OCI-LY7 (cell line): ENCODE measurements at regions not wholly inside any gene's neighbourhood (a gene's known extent, or its start where the extent isn't known, plus 50 kb on each side); places are given as distances from the start of the nearest gene placed in this dataset.

Experiments used
- BruUV-seq: library from RNA; stranded (reverse); fragments of 400-500 nt; replicated peaks from 2 replicates; lab custom pipeline; 2021; lab: Mats Ljungman, UMichigan
- CTCF ChIA-PET: fragments of 300-600 bp; sonication (Branson Sonifier 250); formaldehyde crosslinking; loops from one replicate; lab custom pipeline; 2022; ENCODE audit warnings: antibody characterized with exemption; ENCODE audit not compliant: unreplicated experiment; lab: Charles Lee
- POLR2A ChIA-PET: fragments of 300-600 bp; sonication (Branson Sonifier 250); formaldehyde crosslinking; loops from one replicate; lab custom pipeline; 2022; ENCODE audit warnings: antibody characterized with exemption; lab: Charles Lee
- DNase-seq: peaks from one replicate; pipeline ENCODE4 v3.0.0-alpha.2; 2015; ENCODE audit warnings: low spot score
- H2AFZ ChIP-seq: fragments of 200-600 bp; sonication (generic), shearing (Covaris generic); 2 replicates; pipeline ENCODE4 v1.6.1; 2014; ENCODE audit warnings: mild to moderate bottlenecking, antibody characterized with exemption, low read length, moderate library complexity
- H3K27ac ChIP-seq: fragments of 200-600 bp; sonication (generic); 2 replicates; pipeline ENCODE4 v1.5.1; 2014; ENCODE audit warnings: mixed run types, low read depth, mild to moderate bottlenecking, moderate library complexity, low read length, inconsistent platforms; ENCODE audit not compliant: poor library complexity, severe bottlenecking
- H3K36me3 ChIP-seq: fragments of 200-600 bp; sonication (generic); 2 replicates; pipeline ENCODE4 v1.6.1; 2014; ENCODE audit warnings: mild to moderate bottlenecking, antibody characterized with exemption, low read length, moderate library complexity, mixed read lengths; ENCODE audit not compliant: insufficient read depth
- H3K4me1 ChIP-seq: fragments of 200-600 bp; sonication (generic); 2 replicates; pipeline ENCODE4 v1.5.1; 2014; ENCODE audit warnings: mild to moderate bottlenecking, low read length; ENCODE audit not compliant: insufficient read depth, poor library complexity, severe bottlenecking
- H3K4me2 ChIP-seq: fragments of 200-600 bp; sonication (generic); 2 replicates; pipeline ENCODE4 v1.6.1; 2014; ENCODE audit warnings: mild to moderate bottlenecking, low read length
- H3K4me3 ChIP-seq: fragments of 200-600 bp; sonication (generic); 2 replicates; pipeline ENCODE4 v1.5.1; 2014; ENCODE audit warnings: mild to moderate bottlenecking, low read depth, low read length; ENCODE audit not compliant: poor library complexity, severe bottlenecking
- H3K79me2 ChIP-seq: fragments of 200-600 bp; sonication (generic); 2 replicates; pipeline ENCODE4 v1.6.1; 2016; ENCODE audit warnings: low read depth, mild to moderate bottlenecking, low read length, moderate library complexity, mixed read lengths; ENCODE audit not compliant: insufficient read depth
- H3K9me2 ChIP-seq: fragments of 200-600 bp; sonication (generic); 2 replicates; pipeline ENCODE4 v1.6.1; 2016; ENCODE audit warnings: mild to moderate bottlenecking, low read length, mixed read lengths; ENCODE audit not compliant: insufficient read depth
- H3K9me3 ChIP-seq: fragments of 200-600 bp; sonication (generic); 2 replicates; pipeline ENCODE4 v1.6.1; 2014; ENCODE audit warnings: mild to moderate bottlenecking, mixed run types, low read length, mixed read lengths
- H4K20me1 ChIP-seq: fragments of 200-600 bp; sonication (generic); 2 replicates; pipeline ENCODE4 v1.6.1; 2014; ENCODE audit warnings: mild to moderate bottlenecking, antibody characterized with exemption, low read length, moderate library complexity, mixed read lengths; ENCODE audit not compliant: insufficient read depth
- EZH2phosphoT487 ChIP-seq: fragments of 200-600 bp; sonication (generic); IDR thresholded peaks from 2 replicates; pipeline ENCODE4 v1.6.1; 2018; ENCODE audit warnings: low read depth, borderline replicate concordance, mild to moderate bottlenecking, mixed run types, antibody characterized with exemption, low read length, moderate library complexity, mixed read lengths
- intact Hi-C: fragments of 100-400 bp; cut with micrococcal nuclease; formaldehyde crosslinking; loops from one replicate; pipeline ENCODE4 v1.10.0; 2022; ENCODE audit not compliant: unreplicated experiment
- TF ChIP-seq, protein P1 (sequence below): fragments of 200-600 bp; sonication (generic); conservative IDR thresholded peaks from 2 replicates; pipeline ENCODE4 v1.5.1; 2014; ENCODE audit warnings: mild to moderate bottlenecking, antibody characterized with exemption, low read length, moderate library complexity, mixed read lengths

- ChIA-PET CTCF (no interaction called here), POLR2A (no interaction called here)
- no peaks in the 10 kb centered on the region for H3K4me1 ChIP-seq
- no peak overlapping the region for H3K4me3 ChIP-seq
- no peaks in the 10 kb centered on the region for H3K79me2 ChIP-seq
- intact Hi-C loops = no loop called here
- no peaks in the 10 kb centered on the region for H3K9me2 ChIP-seq
- H4K20me1 ChIP-seq = no peaks in the 10 kb centered on the region
- TF ChIP-seq EZH2phosphoT487 = no peak
- TF ChIP-seq, protein P1, sequence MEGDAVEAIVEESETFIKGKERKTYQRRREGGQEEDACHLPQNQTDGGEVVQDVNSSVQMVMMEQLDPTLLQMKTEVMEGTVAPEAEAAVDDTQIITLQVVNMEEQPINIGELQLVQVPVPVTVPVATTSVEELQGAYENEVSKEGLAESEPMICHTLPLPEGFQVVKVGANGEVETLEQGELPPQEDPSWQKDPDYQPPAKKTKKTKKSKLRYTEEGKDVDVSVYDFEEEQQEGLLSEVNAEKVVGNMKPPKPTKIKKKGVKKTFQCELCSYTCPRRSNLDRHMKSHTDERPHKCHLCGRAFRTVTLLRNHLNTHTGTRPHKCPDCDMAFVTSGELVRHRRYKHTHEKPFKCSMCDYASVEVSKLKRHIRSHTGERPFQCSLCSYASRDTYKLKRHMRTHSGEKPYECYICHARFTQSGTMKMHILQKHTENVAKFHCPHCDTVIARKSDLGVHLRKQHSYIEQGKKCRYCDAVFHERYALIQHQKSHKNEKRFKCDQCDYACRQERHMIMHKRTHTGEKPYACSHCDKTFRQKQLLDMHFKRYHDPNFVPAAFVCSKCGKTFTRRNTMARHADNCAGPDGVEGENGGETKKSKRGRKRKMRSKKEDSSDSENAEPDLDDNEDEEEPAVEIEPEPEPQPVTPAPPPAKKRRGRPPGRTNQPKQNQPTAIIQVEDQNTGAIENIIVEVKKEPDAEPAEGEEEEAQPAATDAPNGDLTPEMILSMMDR = no peak
- H2AFZ ChIP-seq = no peak overlapping the region
- DNase-seq = no peak
- no peak overlapping the region for H3K4me2 ChIP-seq
- H3K9me3 ChIP-seq = no peaks in the 10 kb centered on the region
- H3K36me3 ChIP-seq = no peaks in the 10 kb centered on the region
- no peak overlapping the region for H3K27ac ChIP-seq
- BruUV-seq = no TSS peak
Measured at GRCh38 chr5:67283988-67284487, 87.4 kb upstream of the CD180 start.

- Histone ChIP-seq H3K9me2 (no peaks in the 10 kb centered on the region), H3K36me3 (no peaks in the 10 kb centered on the region), H3K4me1 (no peaks in the 10 kb centered on the region), H3K79me2 (no peaks in the 10 kb centered on the region), H3K4me3 (no peak overlapping the region), H3K27ac (no peak overlapping the region), H2AFZ (no peak overlapping the region), H3K4me2 (no peak overlapping the region), H4K20me1 (no peaks in the 10 kb centered on the region), H3K9me3 (no peaks in the 10 kb centered on the region)
- TF ChIP-seq, protein P1 = no peak
- TF ChIP-seq EZH2phosphoT487 = no peak
- ChIA-PET POLR2A (no interaction called here), CTCF (no interaction called here)
- BruUV-seq = no TSS peak
- intact Hi-C loops = no loop called here
- no peak for DNase-seq
Measured at GRCh38 chr5:67283275-67283987, 86.8 kb upstream of the CD180 start.

DNA sequence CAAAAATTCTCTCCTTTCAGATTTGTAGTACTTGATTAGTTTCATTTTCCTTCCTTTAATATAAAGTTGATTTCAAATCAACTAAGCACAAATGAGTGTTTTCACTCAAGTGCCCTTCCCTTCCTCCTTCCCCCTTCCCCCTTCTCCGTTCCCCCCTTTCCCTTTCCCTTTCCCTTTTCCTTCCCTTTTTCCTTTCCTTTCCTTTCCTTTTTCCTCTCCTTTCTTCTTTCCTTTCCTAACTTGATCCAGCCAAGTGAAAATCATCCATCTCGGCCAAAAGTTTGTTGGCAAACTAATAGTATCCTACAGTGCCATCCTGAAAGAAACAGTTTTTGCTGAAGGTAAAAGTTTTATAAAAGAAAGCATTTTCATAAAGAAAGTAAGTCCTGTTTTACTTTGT, 85.3 kb upstream of the CD180 start:
- BruUV-seq = no TSS peak
- H3K36me3 ChIP-seq = no peaks in the 10 kb centered on the region
- H3K9me3 ChIP-seq = no peaks in the 10 kb centered on the region
- POLR2A ChIA-PET = no interaction called here
- intact Hi-C loops = no loop called here
- no peaks in the 10 kb centered on the region for H3K9me2 ChIP-seq
- TF ChIP-seq, protein P1 = no peak
- TF ChIP-seq EZH2phosphoT487 = no peak
- DNase-seq = no peak
- no peak overlapping the region for H3K4me2 ChIP-seq
- no peaks in the 10 kb centered on the region for H3K79me2 ChIP-seq
- no peak overlapping the region for H2AFZ ChIP-seq
- no peak overlapping the region for H3K27ac ChIP-seq
- CTCF ChIA-PET = no interaction called here
- no peaks in the 10 kb centered on the region for H4K20me1 ChIP-seq
- H3K4me1 ChIP-seq = no peaks in the 10 kb centered on the region
- no peak overlapping the region for H3K4me3 ChIP-seq
